Endothelial cell of umbilical vein (primary cell): ENCODE measurements at regions not wholly inside any gene's neighbourhood (a gene's known extent, or its start where the extent isn't known, plus 50 kb on each side); places are given as distances from the start of the nearest gene placed in this dataset.

Experiments used
- BruUV-seq: library from RNA; stranded (reverse); fragments of 400-500 nt; replicated peaks from 2 replicates; lab custom pipeline; 2021; lab: Mats Ljungman, UMichigan
- CTCF ChIA-PET: fragments of 300-600, 350-600 bp; sonication (Branson Sonifier 250); formaldehyde crosslinking; loops from one replicate; lab custom pipeline; 2021; ENCODE audit warnings: antibody characterized with exemption, inconsistent platforms; lab: Charles Lee
- POLR2A ChIA-PET: fragments of 300-600, 350-600 bp; sonication (Branson Sonifier 250); formaldehyde crosslinking; loops from one replicate; lab custom pipeline; 2021; ENCODE audit warnings: antibody characterized with exemption, inconsistent platforms; lab: Charles Lee
- DNase-seq: peaks from one replicate; pipeline ENCODE4 v3.0.0-alpha.2; 2011; ENCODE audit warnings: low read depth, low spot score
- FAIRE-seq: peaks from 2 replicates; lab custom pipeline; 2011; peaks lifted over from hg19 to GRCh38; lab: Jason Lieb, UNC
- H2AFZ ChIP-seq: 2 replicates; pipeline ENCODE4 v1.6.0; 2012; ENCODE audit warnings: low read depth, low read length, control low read depth, inconsistent platforms
- H3K27ac ChIP-seq: 2 replicates; pipeline ENCODE4 v1.5.1; 2011; ENCODE audit warnings: low read depth, mild to moderate bottlenecking, control low read depth, low read length, moderate library complexity; ENCODE audit not compliant: insufficient read depth
- H3K27me3 ChIP-seq, 2 experiments: 2 replicates each; pipeline versions ENCODE4 v1.6.0 to v1.6.1; 2011; ENCODE audit warnings: low read length in 2 of 2, mixed read lengths in 1 of 2; ENCODE audit not compliant: control insufficient read depth in 2 of 2, insufficient read depth in 2 of 2
- H3K36me3 ChIP-seq, 2 experiments: 2 replicates in 1 of 2; 3 replicates in 1 of 2; pipeline ENCODE4 v1.5.1; 2011; ENCODE audit warnings: low read length in 2 of 2, mild to moderate bottlenecking in 1 of 2, moderate library complexity in 1 of 2; ENCODE audit not compliant: control insufficient read depth in 2 of 2, insufficient read depth in 2 of 2; ENCODE audit errors: extremely low read depth in 1 of 2
- H3K4me1 ChIP-seq: 3 replicates; pipeline ENCODE4 v1.5.1; 2011; ENCODE audit warnings: mild to moderate bottlenecking, low read length; ENCODE audit not compliant: control insufficient read depth, insufficient read depth; ENCODE audit errors: extremely low read depth
- H3K4me2 ChIP-seq: 2 replicates; pipeline ENCODE4 v1.6.1; 2011; ENCODE audit warnings: low read length, control low read depth, mixed read lengths; ENCODE audit not compliant: insufficient read depth
- H3K4me3 ChIP-seq, 3 experiments: fragments of 200-600 bp in 1 of 3; sonication (generic), shearing (Covaris generic) in 1 of 3; replicated peaks in 1 of 3; 2 replicates each; pipeline ENCODE4 v1.5.1; 2011 to 2016; ENCODE audit warnings: control low read depth in 3 of 3, low read length in 3 of 3, mild to moderate bottlenecking in 2 of 3, inconsistent platforms in 1 of 3, low read depth in 1 of 3, moderate library complexity in 1 of 3; ENCODE audit not compliant: insufficient read depth in 1 of 3
- H3K79me2 ChIP-seq: 2 replicates; pipeline ENCODE4 v1.6.0; 2012; ENCODE audit warnings: low read length, inconsistent platforms; ENCODE audit not compliant: control insufficient read depth, insufficient read depth
- H3K9ac ChIP-seq: replicated peaks from 2 replicates; pipeline ENCODE3; 2011; ENCODE audit warnings: low read length, control low read depth; ENCODE audit not compliant: insufficient read depth; ENCODE audit errors: extremely low read depth
- H3K9me1 ChIP-seq: replicated peaks from 3 replicates; pipeline ENCODE4 v1.6.0; 2011; ENCODE audit warnings: mild to moderate bottlenecking, low read length; ENCODE audit not compliant: control insufficient read depth, insufficient read depth; ENCODE audit errors: extremely low read depth
- H3K9me3 ChIP-seq: replicated peaks from 2 replicates; pipeline ENCODE4 v1.5.1; 2012; ENCODE audit warnings: low read length, inconsistent platforms; ENCODE audit not compliant: control insufficient read depth, insufficient read depth
- H4K20me1 ChIP-seq: replicated peaks from 2 replicates; pipeline ENCODE3; 2011; ENCODE audit warnings: mild to moderate bottlenecking, low read length; ENCODE audit not compliant: control insufficient read depth, insufficient read depth; ENCODE audit errors: extremely low read depth
- EZH2 ChIP-seq: IDR thresholded peaks from 2 replicates; pipeline ENCODE4 v1.6.1; 2012; ENCODE audit warnings: borderline replicate concordance, low read depth, mild to moderate bottlenecking, moderate library complexity, low read length, inconsistent platforms; ENCODE audit not compliant: severe bottlenecking
- FOS ChIP-seq: IDR thresholded peaks from 2 replicates; pipeline ENCODE4 v1.6.1; 2011; ENCODE audit warnings: mild to moderate bottlenecking, low read length, moderate library complexity, borderline replicate concordance; ENCODE audit not compliant: insufficient read depth
- GATA2 ChIP-seq: IDR thresholded peaks from 2 replicates; pipeline ENCODE4 v1.7.0; 2011; ENCODE audit warnings: low read depth, mild to moderate bottlenecking, moderate library complexity, mixed read lengths, low read length; ENCODE audit not compliant: insufficient read length, insufficient read depth
- JUN ChIP-seq: IDR thresholded peaks from 2 replicates; pipeline ENCODE4 v1.6.1; 2011; ENCODE audit warnings: borderline replicate concordance, low read depth; ENCODE audit not compliant: insufficient read length, insufficient read depth
- MYC ChIP-seq: IDR thresholded peaks from one replicate; pipeline ENCODE4 v1.6.1; 2011; ENCODE audit warnings: mild to moderate bottlenecking, low read depth, low read length
- POLR2A ChIP-seq: IDR thresholded peaks from 2 replicates; pipeline ENCODE4 v1.6.1; 2012; ENCODE audit warnings: low read depth, mild to moderate bottlenecking, control low read depth, low read length
- POLR2AphosphoS5 ChIP-seq: IDR thresholded peaks from 2 replicates; pipeline ENCODE4 v1.6.1; 2012; ENCODE audit warnings: low read depth, mild to moderate bottlenecking, control low read depth, low read length, moderate library complexity; ENCODE audit not compliant: insufficient read depth
- dilution Hi-C: fragments of 300-500 bp; cut with MboI; formaldehyde crosslinking; loops from one replicate; pipeline ENCODE4 v1.15.0; 2019; ENCODE audit warnings: low sequenced_read_pairs; ENCODE audit not compliant: extremely low pct_ligation_motif_present
- intact Hi-C: fragments of 100-400 bp; cut with micrococcal nuclease; formaldehyde crosslinking; loops from one replicate; pipeline ENCODE4 v1.10.0; 2022
- TF ChIP-seq, protein P1 (sequence below), 2 donors: IDR thresholded peaks; 1 replicate in 1 of 2; 2 replicates in 1 of 2; pipeline ENCODE4 v1.5.1; 2011; ENCODE audit warnings: low read length in 2 of 2, mild to moderate bottlenecking in 2 of 2, moderate library complexity in 2 of 2, control low read depth in 1 of 2, inconsistent platforms in 1 of 2, low read depth in 1 of 2; ENCODE audit not compliant: insufficient read depth in 1 of 2; ENCODE audit errors: extremely low read depth in 1 of 2
- TF ChIP-seq, protein P2 (sequence below): IDR thresholded peaks from 2 replicates; pipeline ENCODE4 v1.6.1; 2011; ENCODE audit not compliant: insufficient read depth, insufficient read length

DNA sequence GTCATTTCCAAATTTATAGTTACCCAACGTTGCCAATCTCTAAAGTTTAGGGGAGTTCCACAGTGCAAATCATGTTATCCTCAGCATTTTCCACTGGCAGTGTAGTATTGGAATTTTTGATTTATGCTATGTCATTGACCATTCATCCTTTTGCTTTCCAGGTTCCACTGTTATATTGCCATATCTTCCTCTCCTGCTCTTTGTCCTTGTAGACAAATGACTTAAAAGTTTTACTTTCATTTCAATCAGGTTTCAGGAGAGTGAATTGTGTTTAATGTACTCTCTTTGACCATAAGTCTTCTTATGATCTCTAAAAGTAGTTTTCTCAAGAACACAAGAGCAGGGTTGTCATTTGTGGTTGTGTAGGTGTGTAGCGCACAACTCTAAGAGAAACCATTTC, 274.6 kb downstream of the COG6 start:
- no peaks in the 10 kb centered on the region for H3K4me1 ChIP-seq
- dilution Hi-C loops: no loop called here
- H3K9me3 ChIP-seq: no peaks in the 10 kb centered on the region
- H3K79me2 ChIP-seq: no peaks in the 10 kb centered on the region
- POLR2A ChIA-PET: no interaction called here
- no peak overlapping the region for H2AFZ ChIP-seq
- H3K4me3 ChIP-seq: no peak overlapping the region
- H4K20me1 ChIP-seq: no peaks in the 10 kb centered on the region
- no peak for DNase-seq
- H3K9me1 ChIP-seq: no peaks in the 10 kb centered on the region
- no peak overlapping the region for H3K4me2 ChIP-seq
- CTCF ChIA-PET: no interaction called here
- BruUV-seq: no TSS peak
- intact Hi-C loops: no loop called here
- FAIRE-seq: no peak
- TF ChIP-seq, protein P1, sequence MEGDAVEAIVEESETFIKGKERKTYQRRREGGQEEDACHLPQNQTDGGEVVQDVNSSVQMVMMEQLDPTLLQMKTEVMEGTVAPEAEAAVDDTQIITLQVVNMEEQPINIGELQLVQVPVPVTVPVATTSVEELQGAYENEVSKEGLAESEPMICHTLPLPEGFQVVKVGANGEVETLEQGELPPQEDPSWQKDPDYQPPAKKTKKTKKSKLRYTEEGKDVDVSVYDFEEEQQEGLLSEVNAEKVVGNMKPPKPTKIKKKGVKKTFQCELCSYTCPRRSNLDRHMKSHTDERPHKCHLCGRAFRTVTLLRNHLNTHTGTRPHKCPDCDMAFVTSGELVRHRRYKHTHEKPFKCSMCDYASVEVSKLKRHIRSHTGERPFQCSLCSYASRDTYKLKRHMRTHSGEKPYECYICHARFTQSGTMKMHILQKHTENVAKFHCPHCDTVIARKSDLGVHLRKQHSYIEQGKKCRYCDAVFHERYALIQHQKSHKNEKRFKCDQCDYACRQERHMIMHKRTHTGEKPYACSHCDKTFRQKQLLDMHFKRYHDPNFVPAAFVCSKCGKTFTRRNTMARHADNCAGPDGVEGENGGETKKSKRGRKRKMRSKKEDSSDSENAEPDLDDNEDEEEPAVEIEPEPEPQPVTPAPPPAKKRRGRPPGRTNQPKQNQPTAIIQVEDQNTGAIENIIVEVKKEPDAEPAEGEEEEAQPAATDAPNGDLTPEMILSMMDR (IDR thresholded peaks at IDR 0.05; ENCODE audit: extremely low read depth in 1 of 2, insufficient read depth in 1 of 2, low read depth in 1 of 2, low read length in 2 of 2): no peak
- TF ChIP-seq JUN: no peak
- no peak for TF ChIP-seq GATA2
- TF ChIP-seq EZH2: no peak
- no peak for TF ChIP-seq MYC
- TF ChIP-seq, protein P2, sequence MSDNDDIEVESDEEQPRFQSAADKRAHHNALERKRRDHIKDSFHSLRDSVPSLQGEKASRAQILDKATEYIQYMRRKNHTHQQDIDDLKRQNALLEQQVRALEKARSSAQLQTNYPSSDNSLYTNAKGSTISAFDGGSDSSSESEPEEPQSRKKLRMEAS: no peak
- no peak for TF ChIP-seq POLR2AphosphoS5
- no peak for TF ChIP-seq FOS
- TF ChIP-seq POLR2A: no peak
- no peaks in the 10 kb centered on the region for H3K36me3 ChIP-seq
- no peaks in the 10 kb centered on the region for H3K27me3 ChIP-seq
- H3K27ac ChIP-seq: no peak overlapping the region
- no peak overlapping the region for H3K9ac ChIP-seq
